ENCODE measurements at regions not wholly inside any gene's neighbourhood (a gene's known extent, or its start where the extent isn't known, plus 50 kb on each side); places are given as distances from the start of the nearest gene placed in this dataset.

GRCh38 chr18:43812627-43813026 lies 535.3 kb upstream of the SYT4 start:
- TF ChIP-seq POLR2AphosphoS5 (IDR thresholded peaks at IDR 0.05; ENCODE audit: borderline replicate concordance, low read depth, low read length) (no peak), FOXP2 (optimal IDR thresholded peaks at IDR 0.05; ENCODE audit: control extremely low read depth, extremely low read length, insufficient read depth) (no peak)

All from SK-N-MC (cell line).